HG02571 (cell line): ENCODE measurements at regions not wholly inside any gene's neighbourhood (a gene's known extent, or its start where the extent isn't known, plus 50 kb on each side); places are given as distances from the start of the nearest gene placed in this dataset.
A peak's percentile ranks its signal among the peaks of the same experiment; 100 is the strongest.

Experiments used
- ATAC-seq: cut with Tn5 transposase; IDR thresholded peaks from one replicate; pipeline ENCODE4 v1.9.1; 2021; ENCODE audit warnings: mild to moderate bottlenecking, moderate library complexity; ENCODE audit not compliant: unreplicated experiment

GRCh38 chr3:180184816-180185215, 148.1 kb upstream of the PEX5L start:
- no peak for ATAC-seq

- no peak for ATAC-seq
Observed at GRCh38 chr3:180185650-180186049, 148.9 kb upstream of the PEX5L start.

- no peak for ATAC-seq
Observed at GRCh38 chr3:180188512-180189309, 152.0 kb upstream of the PEX5L start.

DNA sequence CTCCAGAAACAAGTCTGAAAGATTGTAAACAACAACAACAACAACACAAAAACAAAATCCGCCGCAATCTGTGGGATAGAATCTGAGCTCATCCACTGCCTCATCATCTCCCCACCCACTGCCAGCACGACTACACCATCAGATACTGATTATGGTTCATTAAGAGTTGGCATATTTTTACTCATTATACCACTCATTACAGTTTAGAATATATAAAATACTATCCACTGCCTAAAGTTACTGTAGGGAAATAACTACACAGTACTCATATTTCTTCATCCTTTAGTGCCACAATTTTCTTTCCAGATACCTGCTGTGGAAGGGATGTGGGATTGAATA, 152.5 kb upstream of the PEX5L start:
- no peak for ATAC-seq

DNA sequence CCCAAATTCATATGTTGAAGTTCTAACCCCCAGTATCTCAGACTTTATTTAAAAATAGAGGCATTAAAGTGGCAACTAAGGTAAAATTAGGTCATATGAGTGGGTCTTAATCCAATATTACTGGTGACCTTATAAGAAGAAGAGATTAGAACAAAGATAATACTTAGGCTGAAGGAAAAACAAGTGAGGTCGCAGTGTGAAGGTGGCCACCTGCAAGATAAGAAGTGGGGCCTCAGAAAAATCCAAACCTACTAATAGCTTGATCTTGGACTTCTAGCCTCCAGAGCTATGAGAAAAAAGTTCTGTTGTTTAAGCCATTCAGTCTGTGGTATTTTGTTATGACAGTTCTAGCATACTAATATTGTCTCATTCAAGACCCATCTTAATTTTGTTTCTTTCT, 159.9 kb upstream of the PEX5L start:
- no peak for ATAC-seq

GRCh38 chr3:180199417-180199995, 162.8 kb upstream of the PEX5L start:
- no peak for ATAC-seq

- ATAC-seq: no peak
Observed at GRCh38 chr3:180215866-180216265, 179.1 kb upstream of the PEX5L start.

DNA sequence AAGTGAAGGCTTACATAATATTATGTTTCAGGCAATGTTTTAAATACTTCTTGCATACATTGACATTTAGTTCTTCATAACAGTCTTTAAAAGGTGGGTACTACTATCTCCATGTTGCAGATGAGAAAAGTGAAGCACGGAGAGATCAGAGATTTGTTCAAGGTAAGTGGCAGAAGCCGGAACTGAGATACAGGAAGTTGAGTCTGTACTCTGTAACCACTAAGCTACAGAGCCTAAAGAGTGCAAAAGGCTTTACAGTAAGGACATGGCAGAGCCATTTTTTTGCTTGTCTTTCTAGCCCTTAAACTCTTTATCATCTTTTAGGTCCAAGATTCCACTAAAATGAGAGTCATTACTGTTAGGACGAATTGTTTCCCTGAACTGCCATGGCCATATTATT, 186.5 kb upstream of the PEX5L start:
- no peak for ATAC-seq

- no peak for ATAC-seq
Observed at GRCh38 chr3:180229113-180229512, 192.4 kb upstream of the PEX5L start.

DNA sequence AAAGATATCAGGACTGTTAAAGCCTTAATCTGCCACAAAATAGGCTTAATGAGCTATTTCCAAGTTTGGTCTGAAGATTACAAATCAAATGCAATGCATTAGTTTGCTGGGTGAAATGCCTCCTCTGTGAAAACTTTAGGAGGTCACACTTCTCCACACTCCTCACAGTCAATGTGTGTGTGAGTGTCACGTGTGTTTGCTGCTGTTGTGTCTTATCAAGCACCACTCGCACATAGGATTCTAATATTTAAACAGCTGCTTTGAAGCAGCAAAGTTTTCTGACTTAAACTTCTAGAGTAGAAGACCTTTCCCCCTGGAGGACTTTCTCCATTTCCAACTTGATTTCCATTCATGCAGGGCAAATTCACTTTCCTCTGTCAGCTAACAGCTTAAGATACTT, 203.2 kb upstream of the PEX5L start:
- no peak for ATAC-seq

- ATAC-seq: no peak
Observed at GRCh38 chr3:180246688-180247195, 210.0 kb upstream of the PEX5L start.

DNA sequence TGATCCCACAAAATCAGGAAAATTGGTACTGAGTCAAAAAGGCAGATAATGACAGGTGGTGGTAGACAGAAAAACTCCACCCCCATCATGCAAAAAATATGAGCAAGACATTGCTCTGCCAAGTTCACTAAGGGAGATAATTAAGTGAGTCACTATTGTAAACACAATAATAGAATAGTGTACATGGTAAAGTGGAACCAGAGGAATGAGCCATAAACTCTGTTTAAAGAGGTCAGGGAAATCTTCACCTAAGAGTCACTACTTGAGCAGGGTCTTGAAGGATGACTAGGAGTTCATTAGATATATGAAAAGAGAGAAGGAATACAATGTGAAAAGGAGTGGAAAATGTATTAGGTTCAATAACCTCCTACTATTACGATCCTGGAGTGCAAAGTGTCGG, 213.4 kb upstream of the PEX5L start:
- ATAC-seq: no peak

- no peak for ATAC-seq
Observed at GRCh38 chr3:180252683-180253082, 215.9 kb upstream of the PEX5L start.

- ATAC-seq: no peak
Observed at GRCh38 chr3:180253283-180253682, 216.5 kb upstream of the PEX5L start.

DNA sequence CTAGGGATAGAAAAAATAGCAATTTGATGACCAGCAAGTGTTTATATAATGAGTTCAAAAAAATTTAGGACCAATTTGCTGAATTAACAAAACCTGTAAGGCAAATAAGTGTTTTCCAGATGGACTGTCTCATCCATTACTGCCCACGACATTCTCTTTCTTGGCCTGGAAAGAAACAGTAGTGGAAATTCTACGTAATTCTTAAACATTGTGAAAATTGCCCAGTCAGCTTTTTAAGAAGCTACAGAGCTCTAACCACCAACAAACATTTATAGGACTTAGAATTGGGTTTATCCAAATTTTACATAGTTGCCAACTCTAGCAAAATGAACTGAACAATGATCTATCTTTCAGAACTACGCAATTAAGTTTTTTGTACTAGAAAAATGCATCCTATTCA, 227.7 kb upstream of the PEX5L start:
- ATAC-seq: no peak

GRCh38 chr3:180265551-180265950, 228.8 kb upstream of the PEX5L start:
- ATAC-seq: no peak

GRCh38 chr3:180267202-180267843, 230.6 kb upstream of the PEX5L start:
- ATAC-seq: peak; percentile 100

- ATAC-seq: no peak
Observed at GRCh38 chr3:180274536-180274935, 237.8 kb upstream of the PEX5L start.

DNA sequence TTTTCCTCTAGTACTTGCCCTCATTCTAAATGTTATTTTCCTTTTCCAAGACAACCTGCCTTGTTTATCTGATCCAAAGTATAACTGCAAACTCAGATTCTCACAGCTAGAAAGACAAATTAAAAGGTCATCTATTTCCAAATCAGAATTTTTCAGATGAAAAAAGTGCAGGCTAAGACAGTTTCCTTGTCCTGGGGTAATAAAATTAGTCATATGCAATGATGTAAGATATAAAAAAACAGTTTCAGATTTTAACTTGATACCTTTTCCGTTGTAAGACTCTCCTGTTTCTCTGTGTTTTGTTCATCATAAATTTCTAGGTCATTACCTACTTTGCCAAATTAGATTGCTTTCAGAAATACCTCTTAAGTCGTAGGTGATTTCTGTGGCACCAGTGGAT, 238.4 kb upstream of the PEX5L start:
- no peak for ATAC-seq

DNA sequence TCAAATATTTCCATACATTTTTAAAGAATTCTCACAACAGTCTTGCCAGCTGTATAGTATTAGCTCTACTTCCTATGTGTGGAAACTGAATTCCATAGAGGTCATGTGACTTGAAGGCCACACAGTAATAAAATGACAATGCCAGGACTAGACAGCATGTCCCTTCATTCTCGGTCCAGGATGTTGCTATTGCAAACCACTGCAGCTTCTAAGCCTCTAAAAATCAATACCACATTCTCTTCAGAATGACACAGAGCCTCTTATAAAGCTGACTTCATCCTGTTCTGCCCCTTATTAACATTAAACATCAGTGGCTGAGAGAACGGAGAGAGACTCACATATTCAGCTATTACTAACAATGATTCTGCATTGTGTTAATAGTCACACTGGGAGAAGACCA, 240.3 kb upstream of the PEX5L start:
- no peak for ATAC-seq

DNA sequence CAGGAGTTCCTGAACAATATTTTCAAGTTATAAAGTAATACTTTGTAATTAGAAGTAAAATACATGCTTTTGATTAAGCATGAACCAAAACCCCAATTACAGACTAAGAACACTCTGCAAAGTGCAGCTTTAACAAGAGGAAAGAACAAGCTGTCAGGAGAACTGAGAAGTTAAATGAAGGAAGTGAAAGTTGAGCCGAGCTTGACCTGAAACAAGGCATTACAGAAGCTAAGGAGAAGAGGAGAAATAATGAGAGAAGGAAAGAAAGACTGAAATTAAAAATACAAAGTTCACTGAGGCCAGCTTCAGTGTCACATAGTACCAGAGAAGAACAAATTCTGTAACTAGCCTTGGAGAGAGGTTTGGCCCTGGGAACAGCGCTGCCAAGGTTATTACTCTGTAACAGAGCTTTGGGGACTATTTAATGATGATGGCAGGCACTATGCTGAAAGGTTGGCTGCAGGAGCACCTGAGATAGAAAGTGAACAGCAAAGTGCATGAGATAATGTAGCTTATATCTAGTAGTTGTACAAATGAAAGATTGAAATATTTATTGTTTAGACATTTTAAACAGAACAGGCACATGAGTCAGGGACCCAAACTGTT, 241.9 kb upstream of the PEX5L start:
- ATAC-seq: peak; percentile 96

DNA sequence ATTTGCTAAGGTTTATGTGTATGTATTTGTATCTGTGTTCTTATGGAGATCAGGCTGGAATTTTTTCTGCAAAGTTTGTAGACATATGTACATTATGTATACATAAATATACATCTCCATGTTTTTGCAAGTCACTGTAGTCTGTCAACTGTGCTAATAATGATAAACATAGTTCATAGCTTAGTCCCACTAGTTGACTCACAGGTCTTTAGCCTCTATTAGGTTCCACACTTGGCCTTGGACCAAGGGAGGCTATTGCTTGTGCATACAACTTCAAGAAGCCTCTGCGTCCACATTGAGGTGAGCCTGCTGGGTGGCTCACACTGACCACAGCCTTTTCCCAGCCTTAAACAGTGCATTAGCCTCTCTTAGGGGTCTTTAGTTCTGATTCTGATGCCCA, 243.8 kb upstream of the PEX5L start:
- ATAC-seq: no peak
